ENCODE measurements at regions not wholly inside any gene's neighbourhood (a gene's known extent, or its start where the extent isn't known, plus 50 kb on each side); places are given as distances from the start of the nearest gene placed in this dataset.

GRCh38 chrX:145735036-145735435 is 82.6 kb upstream of the SLITRK2 start:
- Histone ChIP-seq H2BK20ac (ENCODE audit: low read depth, low read length) (no peak overlapping the region), H3K4ac (ENCODE audit: low read depth, low read length) (no peak overlapping the region), H3K9me3 (ENCODE audit: control insufficient read depth, insufficient read depth, low read length) (no peaks in the 10 kb centered on the region), H3K9me1 (ENCODE audit: insufficient read depth, low read length) (no peaks in the 10 kb centered on the region), H3K18ac (ENCODE audit: low read depth, low read length) (no peak overlapping the region), H3K9ac (ENCODE audit: low read depth, low read length) (no peak overlapping the region), H3K79me1 (ENCODE audit: low read depth in 1 of 2, low read length in 2 of 2) (no peaks in the 10 kb centered on the region), H4K5ac (ENCODE audit: low read depth, low read length) (no peak overlapping the region), H4K8ac (ENCODE audit: low read depth in 2 of 2, low read length in 2 of 2) (no peak overlapping the region), H4K20me1 (ENCODE audit: insufficient read depth, low read length) (no peaks in the 10 kb centered on the region), H2BK15ac (ENCODE audit: low read depth, low read length) (no peak overlapping the region), H3K27me3 (ENCODE audit: control insufficient read depth, insufficient read depth, low read length) (no peaks in the 10 kb centered on the region), H3K4me2 (ENCODE audit: low read depth, low read length) (no peak overlapping the region), H2AFZ (replicated peaks; ENCODE audit: low read length, poor library complexity) (no peak overlapping the region), H3K36me3 (ENCODE audit: control insufficient read depth, insufficient read depth, low read length) (no peaks in the 10 kb centered on the region), H4K91ac (ENCODE audit: insufficient read depth, low read depth, low read length) (no peak overlapping the region), H3K56ac (ENCODE audit: extremely low read depth, insufficient read depth, low read length) (no peak overlapping the region), H2BK5ac (ENCODE audit: low read depth, low read length, poor library complexity, severe bottlenecking) (no peak overlapping the region), H2AK9ac (replicated peaks; ENCODE audit: low read depth, low read length, poor library complexity) (no peak overlapping the region), H3K23ac (ENCODE audit: low read depth, low read length) (no peak overlapping the region), H3K27ac (ENCODE audit: insufficient read depth, low read length) (no peak overlapping the region), H3K14ac (replicated peaks; ENCODE audit: low read depth, low read length) (no peak overlapping the region), H2AK5ac (ENCODE audit: low read depth, low read length) (no peak overlapping the region), H2BK120ac (ENCODE audit: low read depth, low read length) (no peak overlapping the region), H3K4me1 (ENCODE audit: control insufficient read depth, insufficient read depth, low read length) (no peaks in the 10 kb centered on the region), H3K4me3 (ENCODE audit: insufficient read depth, low read depth, low read length) (no peak overlapping the region)
- in situ Hi-C loops (cut with MboI; ENCODE audit: low sequenced_read_pairs), result no loop called here
- ATAC-seq (ENCODE audit: low read depth), result no peak
- DNase-seq, result no peak
- WGBS, 2 experiments (ENCODE audit: extremely low coverage in 2 of 2, insufficient read length in 1 of 2), result no CpG with 5 or more reads among the region's 1 CpG
- TF ChIP-seq RFX5 (IDR thresholded peaks at IDR 0.05; ENCODE audit: low read depth, low read length) (no peak), MXI1 (IDR thresholded peaks at IDR 0.05; ENCODE audit: borderline replicate concordance, low read depth, low read length) (no peak), ELK1 (IDR thresholded peaks at IDR 0.05; ENCODE audit: borderline replicate concordance, low read depth, low read length) (no peak), MAZ (IDR thresholded peaks at IDR 0.05; ENCODE audit: borderline replicate concordance, low read depth, low read length) (no peak), SMC3 (IDR thresholded peaks at IDR 0.05; ENCODE audit: low read depth, low read length) (no peak), MAFK (IDR thresholded peaks at IDR 0.05; ENCODE audit: low read depth, low read length) (no peak), CTCF (conservative IDR thresholded peaks at IDR 0.05; ENCODE audit: low read depth, low read length) (no peak), CHD1 (IDR thresholded peaks at IDR 0.05; ENCODE audit: low read depth, low read length) (no peak), FOS (IDR thresholded peaks at IDR 0.05; ENCODE audit: low read depth, low read length) (no peak), RCOR1 (IDR thresholded peaks at IDR 0.05; ENCODE audit: insufficient replicate concordance, low read length) (no peak), RAD21 (IDR thresholded peaks at IDR 0.05; ENCODE audit: low read length) (no peak), BHLHE40 (IDR thresholded peaks at IDR 0.05; ENCODE audit: low read depth, low read length) (no peak), USF2 (IDR thresholded peaks at IDR 0.05; ENCODE audit: low read depth, low read length) (no peak), POLR2A (IDR thresholded peaks at IDR 0.05; ENCODE audit: low read depth, low read length) (no peak), CEBPB (IDR thresholded peaks at IDR 0.05; ENCODE audit: low read depth, low read length) (no peak)
- dilution Hi-C loops (cut with HindIII; ENCODE audit: low sequenced_read_pairs, unreplicated experiment), result no loop called here
- no TSS peak for BruUV-seq (replicated peaks)
- POLR2A ChIA-PET (ENCODE audit: unreplicated experiment), result no interaction called here
- CTCF ChIA-PET, result no interaction called here
- intact Hi-C loops (cut with micrococcal nuclease), result no loop called here

Measured in IMR-90 (cell line).